ENCODE measurements at regions not wholly inside any gene's neighbourhood (a gene's known extent, or its start where the extent isn't known, plus 50 kb on each side); places are given as distances from the start of the nearest gene placed in this dataset.

GRCh38 chr1:58896246-58897183 lies 112.7 kb upstream of the JUN start (continued):
- TF ChIP-seq, protein P1, sequence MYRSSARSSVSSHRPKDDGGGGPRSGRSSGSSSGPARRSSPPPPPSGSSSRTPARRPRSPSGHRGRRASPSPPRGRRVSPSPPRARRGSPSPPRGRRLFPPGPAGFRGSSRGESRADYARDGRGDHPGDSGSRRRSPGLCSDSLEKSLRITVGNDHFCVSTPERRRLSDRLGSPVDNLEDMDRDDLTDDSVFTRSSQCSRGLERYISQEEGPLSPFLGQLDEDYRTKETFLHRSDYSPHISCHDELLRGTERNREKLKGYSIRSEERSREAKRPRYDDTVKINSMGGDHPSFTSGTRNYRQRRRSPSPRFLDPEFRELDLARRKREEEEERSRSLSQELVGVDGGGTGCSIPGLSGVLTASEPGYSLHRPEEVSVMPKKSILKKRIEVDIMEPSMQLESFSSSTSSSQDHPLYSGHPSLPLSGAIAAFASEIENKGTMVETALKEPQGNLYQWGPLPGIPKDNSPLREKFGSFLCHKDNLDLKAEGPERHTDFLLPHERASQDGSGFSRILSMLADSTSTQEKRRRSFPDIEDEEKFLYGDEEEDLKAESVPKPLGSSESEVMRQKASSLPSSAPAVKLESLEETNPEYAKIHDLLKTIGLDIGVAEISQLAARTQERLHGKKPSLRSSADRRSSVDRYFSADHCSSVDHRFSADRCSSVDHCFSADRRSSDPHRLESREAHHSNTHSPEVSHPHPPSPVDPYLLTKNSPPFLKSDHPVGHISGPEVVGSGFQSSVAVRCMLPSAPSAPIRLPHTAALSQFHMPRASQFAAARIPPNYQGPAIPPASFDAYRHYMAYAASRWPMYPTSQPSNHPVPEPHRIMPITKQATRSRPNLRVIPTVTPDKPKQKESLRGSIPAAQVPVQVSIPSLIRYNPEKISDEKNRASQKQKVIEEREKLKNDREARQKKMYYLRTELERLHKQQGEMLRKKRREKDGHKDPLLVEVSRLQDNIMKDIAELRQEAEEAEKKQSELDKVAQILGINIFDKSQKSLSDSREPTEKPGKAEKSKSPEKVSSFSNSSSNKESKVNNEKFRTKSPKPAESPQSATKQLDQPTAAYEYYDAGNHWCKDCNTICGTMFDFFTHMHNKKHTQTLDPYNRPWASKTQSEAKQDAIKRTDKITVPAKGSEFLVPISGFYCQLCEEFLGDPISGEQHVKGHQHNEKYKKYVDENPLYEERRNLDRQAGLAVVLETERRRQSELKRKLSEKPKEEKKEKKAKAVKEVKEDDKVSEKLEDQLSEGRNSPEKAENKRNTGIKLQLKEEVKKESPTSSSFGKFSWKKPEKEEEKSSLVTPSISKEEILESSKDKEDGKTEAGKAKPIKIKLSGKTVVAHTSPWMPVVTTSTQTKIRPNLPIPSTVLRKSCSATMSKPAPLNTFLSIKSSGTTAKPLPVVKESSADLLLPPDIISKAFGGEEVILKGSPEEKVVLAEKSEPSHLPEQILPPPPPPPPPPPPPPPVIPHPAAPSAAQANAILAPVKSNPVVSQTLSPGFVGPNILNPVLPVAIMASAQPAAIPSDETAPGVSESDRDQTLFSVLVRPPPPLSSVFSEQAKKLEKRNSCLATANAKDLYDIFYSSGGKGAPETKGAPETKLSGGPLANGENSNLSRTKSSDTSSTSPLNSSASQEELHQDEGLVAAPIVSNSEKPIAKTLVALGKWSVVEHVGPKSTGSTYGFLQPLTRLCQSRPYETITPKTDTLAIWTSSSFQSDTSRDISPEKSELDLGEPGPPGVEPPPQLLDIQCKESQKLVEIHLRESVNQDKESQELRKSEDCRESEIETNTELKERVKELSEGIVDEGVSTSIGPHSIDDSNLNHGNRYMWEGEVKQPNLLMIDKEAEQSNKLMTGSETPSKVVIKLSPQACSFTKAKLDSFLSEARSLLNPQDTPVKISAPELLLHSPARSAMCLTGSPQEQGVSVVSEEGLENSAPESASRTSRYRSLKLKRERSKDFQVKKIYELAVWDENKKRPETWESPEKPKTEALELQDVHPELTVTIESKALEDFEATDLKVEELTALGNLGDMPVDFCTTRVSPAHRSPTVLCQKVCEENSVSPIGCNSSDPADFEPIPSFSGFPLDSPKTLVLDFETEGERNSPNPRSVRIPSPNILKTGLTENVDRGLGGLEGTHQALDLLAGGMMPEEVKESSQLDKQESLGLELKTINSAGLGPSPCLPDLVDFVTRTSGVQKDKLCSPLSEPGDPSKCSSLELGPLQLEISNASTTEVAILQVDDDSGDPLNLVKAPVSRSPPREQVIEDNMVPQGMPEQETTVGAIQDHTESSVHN (IDR thresholded peaks at IDR 0.05; ENCODE audit: borderline replicate concordance in 1 of 2, low read depth in 1 of 2), result peak in 1 of 2 experiments; percentile 90; a peak in 2 of 4 replicates
- TF ChIP-seq HIVEP1 (CRISPR knock-in tag; IDR thresholded peaks at IDR 0.05), result peak; percentile 92
- TF ChIP-seq, protein P2, sequence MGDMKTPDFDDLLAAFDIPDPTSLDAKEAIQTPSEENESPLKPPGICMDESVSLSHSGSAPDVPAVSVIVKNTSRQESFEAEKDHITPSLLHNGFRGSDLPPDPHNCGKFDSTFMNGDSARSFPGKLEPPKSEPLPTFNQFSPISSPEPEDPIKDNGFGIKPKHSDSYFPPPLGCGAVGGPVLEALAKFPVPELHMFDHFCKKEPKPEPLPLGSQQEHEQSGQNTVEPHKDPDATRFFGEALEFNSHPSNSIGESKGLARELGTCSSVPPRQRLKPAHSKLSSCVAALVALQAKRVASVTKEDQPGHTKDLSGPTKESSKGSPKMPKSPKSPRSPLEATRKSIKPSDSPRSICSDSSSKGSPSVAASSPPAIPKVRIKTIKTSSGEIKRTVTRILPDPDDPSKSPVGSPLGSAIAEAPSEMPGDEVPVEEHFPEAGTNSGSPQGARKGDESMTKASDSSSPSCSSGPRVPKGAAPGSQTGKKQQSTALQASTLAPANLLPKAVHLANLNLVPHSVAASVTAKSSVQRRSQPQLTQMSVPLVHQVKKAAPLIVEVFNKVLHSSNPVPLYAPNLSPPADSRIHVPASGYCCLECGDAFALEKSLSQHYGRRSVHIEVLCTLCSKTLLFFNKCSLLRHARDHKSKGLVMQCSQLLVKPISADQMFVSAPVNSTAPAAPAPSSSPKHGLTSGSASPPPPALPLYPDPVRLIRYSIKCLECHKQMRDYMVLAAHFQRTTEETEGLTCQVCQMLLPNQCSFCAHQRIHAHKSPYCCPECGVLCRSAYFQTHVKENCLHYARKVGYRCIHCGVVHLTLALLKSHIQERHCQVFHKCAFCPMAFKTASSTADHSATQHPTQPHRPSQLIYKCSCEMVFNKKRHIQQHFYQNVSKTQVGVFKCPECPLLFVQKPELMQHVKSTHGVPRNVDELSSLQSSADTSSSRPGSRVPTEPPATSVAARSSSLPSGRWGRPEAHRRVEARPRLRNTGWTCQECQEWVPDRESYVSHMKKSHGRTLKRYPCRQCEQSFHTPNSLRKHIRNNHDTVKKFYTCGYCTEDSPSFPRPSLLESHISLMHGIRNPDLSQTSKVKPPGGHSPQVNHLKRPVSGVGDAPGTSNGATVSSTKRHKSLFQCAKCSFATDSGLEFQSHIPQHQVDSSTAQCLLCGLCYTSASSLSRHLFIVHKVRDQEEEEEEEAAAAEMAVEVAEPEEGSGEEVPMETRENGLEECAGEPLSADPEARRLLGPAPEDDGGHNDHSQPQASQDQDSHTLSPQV (IDR thresholded peaks at IDR 0.05), result peak; percentile 97
- TF ChIP-seq ZNF324 (CRISPR knock-in tag; IDR thresholded peaks at IDR 0.05), result no peak
- peak; percentile 73 for TF ChIP-seq EP300 (IDR thresholded peaks at IDR 0.05; ENCODE audit: low read length)
- TF ChIP-seq SMARCE1 (IDR thresholded peaks at IDR 0.05), result peak; percentile 66; the same call in 1 of the 2 replicates
- peak; percentile 75 to 84 for TF ChIP-seq MNT (conservative IDR thresholded peaks at IDR 0.05)
- peak; percentile 31; the same call in 1 of the 2 replicates for TF ChIP-seq SPI1 (IDR thresholded peaks at IDR 0.05; ENCODE audit: borderline replicate concordance, low read depth, low read length)
- TF ChIP-seq, protein P3, sequence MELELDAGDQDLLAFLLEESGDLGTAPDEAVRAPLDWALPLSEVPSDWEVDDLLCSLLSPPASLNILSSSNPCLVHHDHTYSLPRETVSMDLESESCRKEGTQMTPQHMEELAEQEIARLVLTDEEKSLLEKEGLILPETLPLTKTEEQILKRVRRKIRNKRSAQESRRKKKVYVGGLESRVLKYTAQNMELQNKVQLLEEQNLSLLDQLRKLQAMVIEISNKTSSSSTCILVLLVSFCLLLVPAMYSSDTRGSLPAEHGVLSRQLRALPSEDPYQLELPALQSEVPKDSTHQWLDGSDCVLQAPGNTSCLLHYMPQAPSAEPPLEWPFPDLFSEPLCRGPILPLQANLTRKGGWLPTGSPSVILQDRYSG (tag; conservative IDR thresholded peaks at IDR 0.05; ENCODE audit: low read depth), result peak; percentile 40; the same call in 1 of the 2 replicates
- peak; percentile 18; the same call in 1 of the 2 replicates for TF ChIP-seq KLF13 (tag; IDR thresholded peaks at IDR 0.05; ENCODE audit: borderline replicate concordance, low read depth)
